Heart left ventricle (tissue), 16 donors: ENCODE measurements at regions not wholly inside any gene's neighbourhood (a gene's known extent, or its start where the extent isn't known, plus 50 kb on each side); places are given as distances from the start of the nearest gene placed in this dataset.

ENCODE experiments used
- ATAC-seq, 4 donors: fragments of 200-7000 bp; cut with Tn5 transposase; one replicate each; pipeline ENCODE4 v1.9.1; 2020 to 2022; ENCODE audit warnings: moderate library complexity in 4 of 4, mild to moderate bottlenecking in 3 of 4, moderate number of reproducible peaks in 1 of 4
- DNase-seq, 5 donors: peaks; one replicate each; pipeline ENCODE4 v3.0.0-alpha.2; 2020
- H3K27ac ChIP-seq, 12 donors: fragments of 200-600 bp; sonication (generic) in 4 of 12; one replicate each; pipeline versions ENCODE4 v1.5.0 to v1.8.0; 2016 to 2022; ENCODE audit warnings: mild to moderate bottlenecking in 2 of 12
- H3K27me3 ChIP-seq, 9 donors: fragments of 200-600 bp; sonication (generic) in 2 of 9; one replicate each; pipeline versions ENCODE4 v1.5.1 to v1.8.0; 2016 to 2022; ENCODE audit warnings: mild to moderate bottlenecking in 3 of 9
- H3K36me3 ChIP-seq, 9 donors: fragments of 200-600 bp; sonication (generic) in 2 of 9; one replicate each; pipeline versions ENCODE4 v1.5.0 to v1.8.0; 2018 to 2022; ENCODE audit warnings: mild to moderate bottlenecking in 2 of 9
- H3K4me1 ChIP-seq, 12 donors: fragments of 200-600 bp; sonication (generic) in 4 of 12; one replicate each; pipeline versions ENCODE4 v1.5.0 to v1.8.0; 2016 to 2022; ENCODE audit warnings: mild to moderate bottlenecking in 3 of 12
- H3K4me3 ChIP-seq, 12 donors: fragments of 200-600 bp; sonication (generic) in 4 of 12; one replicate each; pipeline versions ENCODE4 v1.5.0 to v1.8.0; 2017 to 2022; ENCODE audit warnings: mild to moderate bottlenecking in 9 of 12, moderate library complexity in 4 of 12
- H3K9me3 ChIP-seq, 12 donors: fragments of 200-600 bp; sonication (generic) in 4 of 12; one replicate each; pipeline versions ENCODE4 v1.5.0 to v1.8.0; 2016 to 2022; ENCODE audit warnings: mild to moderate bottlenecking in 1 of 12
- CTCF ChIP-seq, 12 donors: fragments of 200-600 bp; sonication (generic) in 4 of 12; IDR thresholded peaks; one replicate each; pipeline versions ENCODE4 v1.5.0 to v1.8.0; 2018 to 2022; ENCODE audit warnings: antibody characterized with exemption in 12 of 12, mild to moderate bottlenecking in 5 of 12
- POLR2A ChIP-seq, 2 donors: fragments of 450-650 bp; IDR thresholded peaks; one replicate each; pipeline ENCODE4 v1.6.1; 2017; ENCODE audit warnings: antibody characterized with exemption in 2 of 2, mild to moderate bottlenecking in 2 of 2, moderate library complexity in 2 of 2
- WGBS, 4 donors: extraction: QIAGEN DNeasy Blood & Tissue Kit in 2 of 4; methylation state at CpG; one replicate each; pipeline versions ENCODE4 v1.1.5 to v1.1.7; 2013 to 2018; 5-methylcytosine and 5-hydroxymethylcytosine counted together
- intact Hi-C, 10 donors: fragments of 100-400 bp; cut with DNase I; formaldehyde crosslinking; loops; one replicate each; pipeline versions ENCODE4 v1.11.1 to v1.14.2; 2022
- donor health status: ischemic (EF 13 %, LVEDD 7.1; RV severe dilation, severe dysfunction).
- donor health status: healthy with polysubstance abuse.
- donor health status: DM: no; HTN: yes; CAD: no.
- donor health status: DM: no; HTN: no; CAD: no.
- donor health status: ischemic (EF 25% LVEDD 6.9; RV normal size, moderate dysfunction).
- donor health status: ischemic (EF 25% LVEDD 5.7; RV mildly dilated, moderate dysfunction).
- donor health status: healthy.
- donor health status: DM: yes; HTN: yes; CAD: no.
- donor health status: ischemic (EF 35%, LVEDD 5.7; RV mildly dilated, moderate dysfunction).
- donor health status: nonischemic (EF 11% LVEDD 7.7; RV severe dilation, severe dysfunction).
- donor health status: DM: yes; HTN: yes; CAD: no.
- donor health status: PGD.
- donor health status: ischemic (EF 29% LVEDD 5.4; RV normal size, mild dysfunction).
- donor health status: nonischemic (EF 23%, LVEDD 6.1; RV moderate dilation, normal function).

GRCh38 chr18:62457877-62458276 is 64.9 kb upstream of the ZCCHC2 start:
- intact Hi-C loops: loop anchor here in 3 of 10 donors (5.0 to 10.0 kb wide), 3 partner anchors 49 to 63 kb away; no protein-coding TSS in a partner anchor
- ATAC-seq: no peak

GRCh38 chr18:62458346-62458745 is 64.5 kb upstream of the ZCCHC2 start:
- TF ChIP-seq POLR2A (IDR thresholded peaks at IDR 0.05) (no peak), CTCF (IDR thresholded peaks at IDR 0.05) (no peak)
- intact Hi-C loops: loop anchor here in 3 of 10 donors (5.0 to 10.0 kb wide), 3 partner anchors 49 to 64 kb away; no protein-coding TSS in a partner anchor
- H3K27ac ChIP-seq: peak overlapping the region in 2 of 12 donors; percentile 40 to 49
- H3K4me3 ChIP-seq: no peak overlapping the region
- H3K36me3 ChIP-seq: no peaks in the 10 kb centered on the region
- H3K9me3 ChIP-seq: no peaks in the 10 kb centered on the region
- no peaks in the 10 kb centered on the region for H3K27me3 ChIP-seq
- DNase-seq (no peak), ATAC-seq (no peak)
- peaks cover 0 to 19% (median 0%) of the 10 kb centered on the region in 12 donors for H3K4me1 ChIP-seq
- 80 to 91% (median 86%) methylated on average over 2 of the region's 2 CpGs for WGBS, 4 donors

More at GRCh38 chr18:62457877-62458276, 64.9 kb upstream of the ZCCHC2 start:
- Histone ChIP-seq H3K27me3 (no peaks in the 10 kb centered on the region), H3K4me1 (peaks cover 0 to 22% (median 0%) of the 10 kb centered on the region in 12 donors), H3K9me3 (no peaks in the 10 kb centered on the region), H3K36me3 (no peaks in the 10 kb centered on the region), H3K27ac (no peak overlapping the region), H3K4me3 (no peak overlapping the region)
- DNase-seq: no peak
- TF ChIP-seq POLR2A (IDR thresholded peaks at IDR 0.05) (no peak), CTCF (IDR thresholded peaks at IDR 0.05) (no peak)
- WGBS, 4 donors: 74 to 87% (median 77%) methylated on average over 3 of the region's 3 CpGs

- Histone ChIP-seq H3K9me3 (no peaks in the 10 kb centered on the region), H3K27me3 (no peaks in the 10 kb centered on the region), H3K4me1 (peaks cover 0 to 19% (median 0%) of the 10 kb centered on the region in 12 donors), H3K36me3 (no peaks in the 10 kb centered on the region), H3K4me3 (no peak overlapping the region), H3K27ac (peak overlapping the region in 2 of 12 donors; percentile 40 to 49)
- DNase-seq: peak in 2 of 5 donors; percentile 73 to 78
- 60 to 72% (median 68%) methylated on average over 12 of the region's 12 CpGs for WGBS, 4 donors
- ATAC-seq: peak; percentile 80 to 95 (median 90)
- intact Hi-C loops: loop anchor here in 3 of 10 donors (5.0 to 10.0 kb wide), 3 partner anchors 48 to 64 kb away; no protein-coding TSS in a partner anchor
- no peak for TF ChIP-seq POLR2A (IDR thresholded peaks at IDR 0.05)
- TF ChIP-seq CTCF (IDR thresholded peaks at IDR 0.05): no peak
These were observed 63.7 kb upstream of the ZCCHC2 start for GRCh38 chr18:62458868-62459716.

- Histone ChIP-seq H3K36me3 (no peaks in the 10 kb centered on the region), H3K4me3 (no peak overlapping the region), H3K4me1 (peaks cover 0 to 19% (median 0%) of the 10 kb centered on the region in 12 donors), H3K9me3 (peaks cover 0 to 8% (median 0%) of the 10 kb centered on the region in 12 donors), H3K27ac (peak overlapping the region in 4 of 12 donors; percentile 8 to 75 (median 27)), H3K27me3 (no peaks in the 10 kb centered on the region)
- peak in 3 of 4 donors; percentile 66 to 82 (median 80) for ATAC-seq
- intact Hi-C loops: no loop called here
- peak in 2 of 5 donors; percentile 43 to 51 for DNase-seq
- no peak for TF ChIP-seq POLR2A (IDR thresholded peaks at IDR 0.05)
- TF ChIP-seq CTCF (IDR thresholded peaks at IDR 0.05): no peak
- 56 to 73% (median 59%) methylated on average over 1 of the region's 1 CpG for WGBS, 4 donors
These were observed 61.9 kb upstream of the ZCCHC2 start for GRCh38 chr18:62460851-62461300.
